ENCODE measurements at regions not wholly inside any gene's neighbourhood (a gene's known extent, or its start where the extent isn't known, plus 50 kb on each side); places are given as distances from the start of the nearest gene placed in this dataset.

GRCh38 chr1:38523568-38523939 is 336.0 kb downstream of the RRAGC start:
- Histone ChIP-seq H3K79me1 (ENCODE audit: insufficient read depth, low read depth, low read length, poor library complexity, severe bottlenecking) (no peaks in the 10 kb centered on the region), H2AK5ac (ENCODE audit: insufficient read length, low read length) (no peak overlapping the region), H3K14ac (ENCODE audit: insufficient read depth, low read length) (no peak overlapping the region), H3K23me2 (ENCODE audit: insufficient read length, low read depth, low read length, poor library complexity, severe bottlenecking) (no peaks in the 10 kb centered on the region), H2BK120ac (ENCODE audit: low read depth, low read length, poor library complexity, severe bottlenecking) (no peak overlapping the region), H3K27ac (ENCODE audit: insufficient read length, low read depth, low read length) (no peak overlapping the region), H3K4ac (ENCODE audit: low read depth, low read length) (no peak overlapping the region), H4K8ac (replicated peaks; ENCODE audit: insufficient read length, low read depth, low read length) (no peak overlapping the region), H3K18ac (ENCODE audit: insufficient read length, low read depth, low read length) (no peak overlapping the region), H3K27me3 (ENCODE audit: insufficient read depth, low read length) (no peaks in the 10 kb centered on the region), H2BK12ac (ENCODE audit: insufficient read length, low read depth, low read length) (no peak overlapping the region), H2BK20ac (ENCODE audit: low read depth, low read length, poor library complexity, severe bottlenecking) (no peak overlapping the region), H3K4me1 (ENCODE audit: insufficient read depth, low read length) (0 out of 2 replicates have a peak, but pooled peaks cover 5% of the 10 kb centered on the region), H3K56ac (ENCODE audit: insufficient read length, low read depth, low read length) (no peak overlapping the region), H3K79me2 (ENCODE audit: insufficient read depth, low read length) (no peaks in the 10 kb centered on the region), H4K20me1 (ENCODE audit: control insufficient read depth, insufficient read depth, insufficient read length) (no peaks in the 10 kb centered on the region), H2BK15ac (ENCODE audit: low read depth, low read length) (no peak overlapping the region), H2BK5ac (ENCODE audit: insufficient read length, low read length) (no peak overlapping the region), H2AFZ (ENCODE audit: low read length) (no peak overlapping the region), H3K4me2 (ENCODE audit: insufficient read depth, insufficient read length, low read length) (no peak overlapping the region), H3K23ac (ENCODE audit: insufficient read length, low read depth, low read length) (no peak overlapping the region), H3K9ac (ENCODE audit: extremely low read depth, insufficient read length, low read length) (no peak overlapping the region), H3K9me3 (ENCODE audit: control insufficient read depth, low read depth, low read length) (no peaks in the 10 kb centered on the region), H4K5ac (ENCODE audit: insufficient read length, low read depth, low read length) (no peak overlapping the region), H4K91ac (ENCODE audit: insufficient read length, low read depth, low read length) (no peak overlapping the region), H3T11ph (ENCODE audit: low read length) (no peak overlapping the region)
- Mint-ChIP-seq H3K4me1 (peaks cover 4 to 11% of the 10 kb centered on the region in 2 experiments), H3K36me3 (ENCODE audit: insufficient read depth in 1 of 3, low read depth in 3 of 3) (no peaks in the 10 kb centered on the region), H3K27me3 (ENCODE audit: low read depth) (peaks cover 6% of the 10 kb centered on the region; the same call in 1 of the 2 replicates), H3K9me3 (no peaks in the 10 kb centered on the region; a peak in 1 of 5 replicates), H3K4me3 (no peak overlapping the region), H3K27ac (no peak overlapping the region)
- DNase-seq: no peak
- WGBS (ENCODE audit: extremely low coverage, insufficient read length, low lambda C conversion rate): no CpG with 5 or more reads among the region's 7 CpGs
- TF ChIP-seq, protein P1, sequence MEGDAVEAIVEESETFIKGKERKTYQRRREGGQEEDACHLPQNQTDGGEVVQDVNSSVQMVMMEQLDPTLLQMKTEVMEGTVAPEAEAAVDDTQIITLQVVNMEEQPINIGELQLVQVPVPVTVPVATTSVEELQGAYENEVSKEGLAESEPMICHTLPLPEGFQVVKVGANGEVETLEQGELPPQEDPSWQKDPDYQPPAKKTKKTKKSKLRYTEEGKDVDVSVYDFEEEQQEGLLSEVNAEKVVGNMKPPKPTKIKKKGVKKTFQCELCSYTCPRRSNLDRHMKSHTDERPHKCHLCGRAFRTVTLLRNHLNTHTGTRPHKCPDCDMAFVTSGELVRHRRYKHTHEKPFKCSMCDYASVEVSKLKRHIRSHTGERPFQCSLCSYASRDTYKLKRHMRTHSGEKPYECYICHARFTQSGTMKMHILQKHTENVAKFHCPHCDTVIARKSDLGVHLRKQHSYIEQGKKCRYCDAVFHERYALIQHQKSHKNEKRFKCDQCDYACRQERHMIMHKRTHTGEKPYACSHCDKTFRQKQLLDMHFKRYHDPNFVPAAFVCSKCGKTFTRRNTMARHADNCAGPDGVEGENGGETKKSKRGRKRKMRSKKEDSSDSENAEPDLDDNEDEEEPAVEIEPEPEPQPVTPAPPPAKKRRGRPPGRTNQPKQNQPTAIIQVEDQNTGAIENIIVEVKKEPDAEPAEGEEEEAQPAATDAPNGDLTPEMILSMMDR (conservative IDR thresholded peaks at IDR 0.05): no peak

Measured in H9 (cell line).